Endodermal cell (in vitro differentiated cells): ENCODE measurements at regions not wholly inside any gene's neighbourhood (a gene's known extent, or its start where the extent isn't known, plus 50 kb on each side); places are given as distances from the start of the nearest gene placed in this dataset.
A peak's percentile ranks its signal among the peaks of the same experiment; 100 is the strongest.

ENCODE experiments used
- DNase-seq: peaks from one replicate; pipeline ENCODE4 v3.0.0-alpha.2; 2017
- H3K27ac ChIP-seq: 2 replicates; pipeline ENCODE4 v1.5.1; 2013; ENCODE audit warnings: mild to moderate bottlenecking, low read depth, low read length, moderate library complexity
- H3K27me3 ChIP-seq: 2 replicates; pipeline ENCODE4 v1.6.1; 2013; ENCODE audit warnings: mild to moderate bottlenecking, low read length, moderate library complexity; ENCODE audit not compliant: insufficient read depth, control insufficient read depth, poor library complexity, severe bottlenecking
- H3K36me3 ChIP-seq: 2 replicates; pipeline ENCODE4 v1.7.0; 2013; ENCODE audit warnings: mild to moderate bottlenecking, low read length, moderate library complexity; ENCODE audit not compliant: control insufficient read depth, insufficient read depth
- H3K4me1 ChIP-seq: one replicate; pipeline ENCODE4 v1.7.0; 2013; ENCODE audit warnings: low read length; ENCODE audit not compliant: control insufficient read depth, insufficient read depth
- H3K4me3 ChIP-seq: 2 replicates; pipeline ENCODE4 v1.5.1; 2013; ENCODE audit warnings: mild to moderate bottlenecking, low read length, moderate library complexity
- H3K9ac ChIP-seq: 2 replicates; pipeline ENCODE4 v1.6.1; 2013; ENCODE audit warnings: mild to moderate bottlenecking, low read length, moderate library complexity; ENCODE audit not compliant: poor library complexity, severe bottlenecking; ENCODE audit errors: extremely low read depth
- H3K9me3 ChIP-seq: 2 replicates; pipeline ENCODE4 v1.6.1; 2013; ENCODE audit warnings: mild to moderate bottlenecking, low read length, moderate library complexity; ENCODE audit not compliant: control insufficient read depth
- H3K27ac Mint-ChIP-seq: 2 replicates; pipeline ENCODE4 v1.8.0; 2020; ENCODE audit warnings: mixed read lengths
- H3K27me3 Mint-ChIP-seq: 2 replicates; pipeline ENCODE4 v1.8.0; 2021; ENCODE audit warnings: mild to moderate bottlenecking, mixed read lengths; ENCODE audit not compliant: insufficient read depth
- H3K36me3 Mint-ChIP-seq: 2 replicates; pipeline ENCODE4 v1.8.0; 2020; ENCODE audit warnings: low read depth, mixed read lengths
- H3K4me1 Mint-ChIP-seq: 2 replicates; pipeline ENCODE4 v1.8.0; 2020; ENCODE audit warnings: mixed read lengths
- H3K4me3 Mint-ChIP-seq: 2 replicates; pipeline ENCODE4 v1.8.0; 2020; ENCODE audit warnings: mild to moderate bottlenecking, moderate library complexity, mixed read lengths
- H3K9me3 Mint-ChIP-seq: 2 replicates; pipeline ENCODE4 v1.8.0; 2020; ENCODE audit warnings: mild to moderate bottlenecking, mixed read lengths
- WGBS, 2 experiments: methylation state at CpG; one replicate each; pipeline versions ENCODE4 v1.1.5 to v1.1.7; 2013; ENCODE audit warnings: missing lambda C conversion rate in 2 of 2, mixed read lengths in 1 of 2; ENCODE audit not compliant: insufficient coverage in 1 of 2, insufficient read length in 1 of 2; 5-methylcytosine and 5-hydroxymethylcytosine counted together
- TF ChIP-seq, protein P1 (sequence below): fragments of 200-600 bp; sonication (generic); conservative IDR thresholded peaks from 2 replicates; pipeline ENCODE4 v1.5.0; 2021; ENCODE audit warnings: antibody characterized with exemption, mild to moderate bottlenecking

DNA sequence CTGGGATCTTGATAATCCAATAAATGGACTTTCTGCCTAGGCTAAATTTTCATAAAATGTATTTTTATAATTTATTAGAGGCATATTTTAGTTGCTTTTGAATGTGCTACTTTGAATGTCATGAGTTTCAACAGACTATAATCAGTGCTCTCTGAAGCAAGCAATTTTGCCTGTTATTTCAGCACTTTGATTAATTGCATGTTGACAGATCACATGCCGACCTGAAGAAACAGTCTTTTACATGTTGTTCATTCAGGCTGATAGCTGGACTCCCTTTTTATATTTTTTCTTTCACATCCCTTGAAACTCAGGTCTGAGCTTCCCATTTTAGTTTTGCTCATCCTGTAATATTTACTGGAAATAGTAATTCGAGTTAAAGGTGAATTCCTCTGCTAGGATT is 341.0 kb downstream of the NAP1L3 start:
- WGBS, 2 experiments: 60 to 84% methylated on average over 1 to 2 of the region's 2 CpGs
- Mint-ChIP-seq H3K9me3 (no peaks in the 10 kb centered on the region), H3K4me1 (no peaks in the 10 kb centered on the region)

DNA sequence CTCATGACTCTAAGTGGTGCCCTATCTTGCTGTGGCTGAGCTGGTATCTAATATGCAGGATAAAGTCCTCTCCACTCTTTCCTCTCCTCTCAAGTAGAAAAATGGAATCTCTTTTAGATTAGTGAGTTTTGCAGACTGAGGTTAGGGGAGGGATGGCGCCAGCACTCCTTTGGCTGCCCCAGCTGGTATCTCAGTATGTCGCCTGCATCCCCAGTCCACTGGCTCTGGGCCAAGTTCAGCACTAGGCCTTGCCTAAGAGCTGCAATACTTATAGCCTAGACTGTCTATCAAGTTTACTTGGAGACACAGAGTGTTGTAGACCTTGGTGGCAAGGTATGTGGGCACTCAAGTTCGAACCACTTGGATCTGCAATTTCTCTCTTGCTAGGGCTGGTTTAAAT is 351.3 kb downstream of the NAP1L3 start:
- Mint-ChIP-seq H3K36me3 (no peaks in the 10 kb centered on the region), H3K4me1 (no peaks in the 10 kb centered on the region), H3K4me3 (no peak overlapping the region), H3K27ac (no peak overlapping the region), H3K27me3 (no peaks in the 10 kb centered on the region), H3K9me3 (no peaks in the 10 kb centered on the region)
- Histone ChIP-seq H3K9me3 (no peaks in the 10 kb centered on the region), H3K4me3 (no peak overlapping the region), H3K27ac (no peak overlapping the region), H3K27me3 (no peaks in the 10 kb centered on the region), H3K9ac (no peak overlapping the region), H3K4me1 (no peaks in the 10 kb centered on the region), H3K36me3 (no peaks in the 10 kb centered on the region)
- WGBS, 2 experiments: 86 to 100% methylated on average over 2 to 3 of the region's 3 CpGs
- DNase-seq: no peak
- TF ChIP-seq, protein P1, sequence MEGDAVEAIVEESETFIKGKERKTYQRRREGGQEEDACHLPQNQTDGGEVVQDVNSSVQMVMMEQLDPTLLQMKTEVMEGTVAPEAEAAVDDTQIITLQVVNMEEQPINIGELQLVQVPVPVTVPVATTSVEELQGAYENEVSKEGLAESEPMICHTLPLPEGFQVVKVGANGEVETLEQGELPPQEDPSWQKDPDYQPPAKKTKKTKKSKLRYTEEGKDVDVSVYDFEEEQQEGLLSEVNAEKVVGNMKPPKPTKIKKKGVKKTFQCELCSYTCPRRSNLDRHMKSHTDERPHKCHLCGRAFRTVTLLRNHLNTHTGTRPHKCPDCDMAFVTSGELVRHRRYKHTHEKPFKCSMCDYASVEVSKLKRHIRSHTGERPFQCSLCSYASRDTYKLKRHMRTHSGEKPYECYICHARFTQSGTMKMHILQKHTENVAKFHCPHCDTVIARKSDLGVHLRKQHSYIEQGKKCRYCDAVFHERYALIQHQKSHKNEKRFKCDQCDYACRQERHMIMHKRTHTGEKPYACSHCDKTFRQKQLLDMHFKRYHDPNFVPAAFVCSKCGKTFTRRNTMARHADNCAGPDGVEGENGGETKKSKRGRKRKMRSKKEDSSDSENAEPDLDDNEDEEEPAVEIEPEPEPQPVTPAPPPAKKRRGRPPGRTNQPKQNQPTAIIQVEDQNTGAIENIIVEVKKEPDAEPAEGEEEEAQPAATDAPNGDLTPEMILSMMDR: no peak

More for the DNA sequence above, 341.0 kb downstream of the NAP1L3 start:
- Mint-ChIP-seq H3K27me3 (no peaks in the 10 kb centered on the region), H3K36me3 (no peaks in the 10 kb centered on the region), H3K27ac (no peak overlapping the region), H3K4me3 (no peak overlapping the region)
- Histone ChIP-seq H3K36me3 (no peaks in the 10 kb centered on the region), H3K27ac (no peak overlapping the region), H3K4me1 (no peaks in the 10 kb centered on the region), H3K9ac (no peak overlapping the region), H3K9me3 (no peaks in the 10 kb centered on the region), H3K27me3 (no peaks in the 10 kb centered on the region), H3K4me3 (no peak overlapping the region)
- TF ChIP-seq, protein P1: no peak
- no peak for DNase-seq

DNA sequence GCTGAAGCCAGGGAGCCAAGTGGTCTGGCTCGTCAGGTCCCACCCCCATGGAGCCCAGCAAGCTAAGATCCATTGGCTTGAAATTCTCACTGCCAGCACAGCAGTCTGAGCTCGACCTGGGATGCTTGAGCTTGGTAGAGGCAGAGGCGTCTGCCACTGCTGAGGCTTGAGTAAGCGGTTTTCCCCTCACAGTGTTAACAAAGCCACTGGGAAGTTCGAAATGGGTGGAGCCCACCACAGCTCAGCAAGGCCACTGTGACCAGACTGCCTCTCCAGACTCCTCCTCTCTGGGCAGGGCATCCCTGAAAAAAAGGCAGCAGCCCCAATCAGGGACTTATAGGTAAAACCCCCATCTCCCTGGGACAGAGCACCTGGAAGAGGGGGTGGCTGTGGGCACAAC is 353.8 kb downstream of the NAP1L3 start:
- H3K27me3 Mint-ChIP-seq: no peaks in the 10 kb centered on the region
- TF ChIP-seq, protein P1: no peak
- DNase-seq: peak; percentile 55
- WGBS, 2 experiments: 78% methylated on average over 5 of the region's 5 CpGs; no CpG with 5 or more reads in 1 of the 2 experiments
- H3K4me1 ChIP-seq: no peaks in the 10 kb centered on the region
- no peak overlapping the region for H3K27ac ChIP-seq
- H3K36me3 Mint-ChIP-seq: no peaks in the 10 kb centered on the region
- H3K9me3 Mint-ChIP-seq: peaks cover 20% of the 10 kb centered on the region
- H3K9ac ChIP-seq: no peak overlapping the region
- no peaks in the 10 kb centered on the region for H3K36me3 ChIP-seq
- no peaks in the 10 kb centered on the region for H3K9me3 ChIP-seq
- H3K4me1 Mint-ChIP-seq: no peaks in the 10 kb centered on the region
- no peak overlapping the region for H3K27ac Mint-ChIP-seq
- no peaks in the 10 kb centered on the region for H3K27me3 ChIP-seq
- H3K4me3 ChIP-seq: no peak overlapping the region
- H3K4me3 Mint-ChIP-seq: no peak overlapping the region
